ENCODE measurements at regions not wholly inside any gene's neighbourhood (a gene's known extent, or its start where the extent isn't known, plus 50 kb on each side); places are given as distances from the start of the nearest gene placed in this dataset.

DNA sequence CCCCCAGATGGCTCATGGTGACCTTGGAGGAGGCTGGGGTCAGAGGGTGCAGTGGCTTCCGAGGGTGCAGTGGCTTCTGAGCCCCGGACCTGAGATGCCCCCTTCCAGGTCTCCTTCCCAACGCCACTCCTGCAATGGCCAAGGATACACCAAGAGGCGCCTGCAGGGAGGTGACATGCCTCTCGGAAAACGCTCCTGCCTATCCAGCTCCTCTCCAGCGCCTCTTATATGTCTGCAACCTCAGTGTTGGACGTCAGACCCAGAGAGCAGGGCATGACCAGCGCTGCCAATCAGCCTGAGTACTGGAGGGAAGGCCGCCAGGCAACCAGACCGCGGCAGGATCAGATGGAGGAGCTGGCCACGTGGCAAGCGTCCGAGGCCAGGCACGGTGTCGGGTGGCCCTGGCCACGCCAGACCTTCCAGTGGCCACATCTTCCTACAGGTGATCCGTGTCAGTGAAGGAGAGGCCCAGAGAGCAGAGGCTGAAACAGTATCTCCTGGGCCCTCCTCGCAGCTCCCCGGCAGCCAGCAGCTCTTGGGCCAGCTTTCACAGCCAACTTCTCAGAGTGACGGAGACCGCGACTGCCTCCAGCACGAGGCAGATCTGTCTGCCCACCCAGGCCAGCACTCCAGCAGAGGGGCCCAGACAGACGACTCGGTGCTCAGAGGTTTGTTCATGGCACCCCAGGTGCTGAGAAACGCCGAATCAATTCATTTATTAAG, 199.5 kb upstream of the SALL3 start:
- no peak overlapping the region for H3K4me3 ChIP-seq (ENCODE audit: low read depth, low read length)
- TF ChIP-seq, protein P1, sequence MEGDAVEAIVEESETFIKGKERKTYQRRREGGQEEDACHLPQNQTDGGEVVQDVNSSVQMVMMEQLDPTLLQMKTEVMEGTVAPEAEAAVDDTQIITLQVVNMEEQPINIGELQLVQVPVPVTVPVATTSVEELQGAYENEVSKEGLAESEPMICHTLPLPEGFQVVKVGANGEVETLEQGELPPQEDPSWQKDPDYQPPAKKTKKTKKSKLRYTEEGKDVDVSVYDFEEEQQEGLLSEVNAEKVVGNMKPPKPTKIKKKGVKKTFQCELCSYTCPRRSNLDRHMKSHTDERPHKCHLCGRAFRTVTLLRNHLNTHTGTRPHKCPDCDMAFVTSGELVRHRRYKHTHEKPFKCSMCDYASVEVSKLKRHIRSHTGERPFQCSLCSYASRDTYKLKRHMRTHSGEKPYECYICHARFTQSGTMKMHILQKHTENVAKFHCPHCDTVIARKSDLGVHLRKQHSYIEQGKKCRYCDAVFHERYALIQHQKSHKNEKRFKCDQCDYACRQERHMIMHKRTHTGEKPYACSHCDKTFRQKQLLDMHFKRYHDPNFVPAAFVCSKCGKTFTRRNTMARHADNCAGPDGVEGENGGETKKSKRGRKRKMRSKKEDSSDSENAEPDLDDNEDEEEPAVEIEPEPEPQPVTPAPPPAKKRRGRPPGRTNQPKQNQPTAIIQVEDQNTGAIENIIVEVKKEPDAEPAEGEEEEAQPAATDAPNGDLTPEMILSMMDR (IDR thresholded peaks at IDR 0.05; ENCODE audit: low read depth, low read length): no peak

DNA sequence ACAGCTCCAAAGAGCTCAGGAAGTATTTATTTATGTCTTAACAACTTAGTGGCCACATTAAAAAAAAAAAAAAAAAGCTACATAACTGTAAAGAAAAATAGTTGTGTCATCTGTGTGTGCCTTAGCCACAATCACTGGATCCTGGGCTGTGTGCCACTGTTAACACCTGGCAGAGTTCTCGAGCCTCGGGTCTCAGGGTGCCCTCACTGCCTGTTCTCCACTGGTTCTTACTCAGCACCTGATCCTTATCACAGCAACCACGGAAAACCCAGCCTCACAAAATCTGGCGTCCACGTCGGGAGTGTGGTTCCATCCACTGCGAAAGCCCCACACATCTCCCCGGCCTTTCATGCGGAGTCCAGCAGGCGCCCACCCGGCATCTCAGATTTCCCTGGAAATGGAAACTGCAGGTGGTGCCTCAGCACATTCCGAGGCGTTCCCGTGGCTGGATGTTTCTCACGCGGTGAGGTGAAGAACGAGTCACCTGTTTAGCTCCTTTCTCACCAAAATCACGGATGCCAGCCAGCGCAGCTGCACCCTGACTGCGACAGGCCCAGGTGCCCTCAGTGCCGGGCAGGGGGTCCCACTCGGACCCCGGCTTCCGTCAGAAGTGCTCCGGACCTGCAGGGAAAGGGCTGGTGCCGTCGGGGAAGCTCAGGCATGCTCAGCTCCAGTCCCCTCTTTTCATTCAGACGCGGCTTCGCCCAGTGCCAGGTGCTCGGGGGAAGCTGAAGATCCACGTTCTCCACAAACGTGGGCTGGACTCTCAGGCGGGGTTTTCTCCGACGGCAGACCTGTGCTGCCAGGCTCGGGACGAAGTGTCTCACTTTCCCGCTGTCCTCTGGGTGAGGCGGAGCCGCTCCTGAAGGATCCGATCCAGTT, 198.7 kb upstream of the SALL3 start:
- TF ChIP-seq, protein P1 (IDR thresholded peaks at IDR 0.05; ENCODE audit: low read depth, low read length): no peak
- no peak overlapping the region for H3K4me3 ChIP-seq (ENCODE audit: low read depth, low read length)

DNA sequence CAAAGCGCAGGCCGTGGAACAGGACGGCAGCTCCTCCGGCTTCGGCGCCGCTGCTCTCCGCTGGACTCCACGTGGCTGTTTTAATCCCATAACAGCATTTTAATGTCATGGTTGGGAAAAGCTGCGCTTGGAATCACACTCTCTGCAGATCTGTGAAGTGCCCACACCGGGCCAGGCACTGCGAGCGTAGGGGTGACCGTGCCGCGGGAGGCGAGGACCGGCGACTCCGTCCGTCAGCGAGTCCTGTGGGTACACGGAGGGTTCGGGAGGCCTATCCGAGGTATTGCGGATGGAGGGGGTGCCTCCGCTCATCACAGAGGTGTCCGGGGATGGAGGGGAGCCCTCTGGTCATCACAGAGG, 198.0 kb upstream of the SALL3 start:
- TF ChIP-seq, protein P1 (IDR thresholded peaks at IDR 0.05; ENCODE audit: low read depth, low read length): no peak
- no peak overlapping the region for H3K4me3 ChIP-seq (ENCODE audit: low read depth, low read length)

DNA sequence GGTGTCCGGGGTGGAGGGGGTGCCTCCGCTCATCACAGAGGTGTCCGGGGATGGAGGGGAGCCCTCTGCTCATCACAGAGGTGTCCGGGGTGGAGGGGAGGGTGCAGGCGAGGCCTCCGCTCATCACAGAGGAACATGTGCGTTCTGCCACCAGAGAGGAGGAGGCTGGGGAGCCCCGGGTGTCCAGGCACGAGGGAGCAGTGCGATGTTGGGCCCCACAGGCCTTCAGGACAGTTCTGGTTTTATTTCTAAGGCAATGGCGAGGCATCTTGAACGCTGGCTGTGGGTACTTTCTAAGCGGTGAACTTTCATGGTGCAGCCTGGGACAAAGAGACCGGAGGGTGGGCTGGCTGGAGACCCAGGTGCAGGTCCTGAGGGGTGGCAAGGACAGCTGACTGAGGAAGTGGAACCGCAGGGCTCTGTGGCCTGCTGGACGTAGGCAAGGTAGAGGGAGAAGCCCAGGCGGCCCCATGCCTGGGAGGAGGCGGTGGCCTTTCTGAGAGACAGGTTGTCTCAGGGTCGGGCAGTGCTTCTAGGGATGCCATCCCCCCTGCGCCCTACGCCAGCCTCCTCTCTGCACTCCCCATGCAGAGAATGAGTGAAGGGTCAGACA, 196.6 kb upstream of the SALL3 start:
- TF ChIP-seq, protein P1 (IDR thresholded peaks at IDR 0.05; ENCODE audit: low read depth, low read length): no peak
- H3K4me3 ChIP-seq (ENCODE audit: low read depth, low read length): no peak overlapping the region

DNA sequence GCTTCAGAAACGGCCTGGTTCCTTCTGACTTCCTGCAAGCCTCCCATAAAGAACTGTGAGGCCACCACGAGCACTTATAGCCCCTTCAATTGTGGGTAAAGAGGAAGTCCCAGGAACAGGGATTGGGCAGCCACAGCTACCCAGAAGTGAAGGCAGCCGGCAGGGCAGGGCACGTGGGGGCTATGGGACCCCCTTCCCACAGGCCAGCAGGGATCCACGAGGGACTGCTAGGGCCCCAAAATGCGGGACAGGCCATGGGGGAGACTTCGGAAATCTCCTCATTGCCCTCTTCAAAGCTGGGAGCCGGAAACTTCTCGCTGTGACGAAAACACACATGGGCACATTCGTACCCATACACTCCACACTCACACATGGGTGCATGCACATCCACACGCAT, 196.1 kb upstream of the SALL3 start:
- no peak overlapping the region for H3K4me3 ChIP-seq (ENCODE audit: low read depth, low read length)
- TF ChIP-seq, protein P1 (IDR thresholded peaks at IDR 0.05; ENCODE audit: low read depth, low read length): no peak

DNA sequence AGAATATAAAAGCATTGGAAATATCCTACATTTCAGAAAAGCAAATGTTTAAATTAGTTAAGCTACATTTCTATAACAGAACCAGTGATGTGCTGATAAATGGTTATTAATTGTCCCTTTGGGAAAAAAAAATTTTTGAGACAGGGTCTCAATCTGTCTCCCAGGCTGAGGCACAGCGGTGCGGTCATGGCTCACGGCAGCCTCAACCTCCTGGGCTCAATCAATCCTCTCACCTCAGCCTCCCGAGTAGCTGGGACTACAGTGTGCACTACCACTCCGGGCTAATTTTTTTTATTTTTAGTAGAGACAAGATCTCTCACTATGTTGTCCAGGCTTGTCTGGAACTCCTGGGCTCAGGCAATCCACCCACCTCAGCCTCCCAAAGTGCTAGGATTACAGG, 194.8 kb upstream of the SALL3 start:
- H3K4me3 ChIP-seq (ENCODE audit: low read depth, low read length): no peak overlapping the region
- TF ChIP-seq, protein P1 (IDR thresholded peaks at IDR 0.05; ENCODE audit: low read depth, low read length): no peak

DNA sequence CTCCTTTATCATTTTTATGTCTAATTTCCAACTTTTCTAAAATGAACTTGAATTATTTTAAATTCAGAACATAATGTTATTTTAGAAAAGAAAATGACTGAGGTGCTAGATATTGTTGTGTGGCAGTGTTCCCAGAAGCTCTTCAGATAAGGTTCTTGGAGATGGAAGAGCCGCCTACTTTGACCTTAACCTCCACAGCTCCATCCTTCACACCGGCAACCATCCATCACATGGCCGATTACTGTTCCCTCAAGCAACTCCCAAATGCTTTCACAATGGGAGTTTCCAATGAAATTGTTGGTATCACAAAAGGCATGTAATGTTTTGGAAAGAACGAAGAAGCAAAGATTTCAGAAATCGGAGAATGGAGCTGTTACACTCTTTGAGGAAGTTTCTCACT, 193.9 kb upstream of the SALL3 start:
- TF ChIP-seq, protein P1 (IDR thresholded peaks at IDR 0.05; ENCODE audit: low read depth, low read length): no peak
- H3K4me3 ChIP-seq (ENCODE audit: low read depth, low read length): no peak overlapping the region
